Keratinocyte (primary cell): ENCODE measurements at regions not wholly inside any gene's neighbourhood (a gene's known extent, or its start where the extent isn't known, plus 50 kb on each side); places are given as distances from the start of the nearest gene placed in this dataset.
A peak's percentile ranks its signal among the peaks of the same experiment; 100 is the strongest.

Experiments used
- DNase-seq: peaks from one replicate; pipeline ENCODE4 v3.0.0-alpha.2; 2011; ENCODE audit warnings: low read depth, missing footprints, low spot score
- FAIRE-seq: peaks from 2 replicates; lab custom pipeline; 2011; peaks lifted over from hg19 to GRCh38; lab: Jason Lieb, UNC
- H2AFZ ChIP-seq: 2 replicates; pipeline ENCODE4 v1.6.0; 2012; ENCODE audit warnings: low read length, control low read depth, inconsistent platforms; ENCODE audit not compliant: control insufficient read depth
- H3K27ac ChIP-seq: 2 replicates; pipeline ENCODE4 v1.5.1; 2011; ENCODE audit warnings: low read length; ENCODE audit not compliant: control insufficient read depth, insufficient read depth
- H3K27me3 ChIP-seq: 3 replicates; pipeline ENCODE4 v1.6.0; 2011; ENCODE audit warnings: low read length; ENCODE audit not compliant: control insufficient read depth, insufficient read depth; ENCODE audit errors: extremely low read depth
- H3K36me3 ChIP-seq, 2 experiments: 2 replicates in 1 of 2; 3 replicates in 1 of 2; pipeline ENCODE4 v1.5.1; 2011; ENCODE audit warnings: low read length in 2 of 2, mild to moderate bottlenecking in 1 of 2; ENCODE audit not compliant: control insufficient read depth in 2 of 2, insufficient read depth in 2 of 2; ENCODE audit errors: extremely low read depth in 1 of 2
- H3K4me1 ChIP-seq: 3 replicates; pipeline ENCODE4 v1.5.1; 2011; ENCODE audit warnings: low read length; ENCODE audit not compliant: control insufficient read depth, insufficient read depth; ENCODE audit errors: extremely low read depth
- H3K4me2 ChIP-seq: 3 replicates; pipeline ENCODE4 v1.6.0; 2011; ENCODE audit warnings: low read depth, low read length; ENCODE audit not compliant: control insufficient read depth, insufficient read depth; ENCODE audit errors: extremely low read depth
- H3K4me3 ChIP-seq, 3 experiments: fragments of 200-600 bp in 1 of 3; sonication (generic) in 1 of 3; 2 replicates in 2 of 3; 3 replicates in 1 of 3; pipeline ENCODE4 v1.5.1; 2011 to 2016; ENCODE audit warnings: low read length in 3 of 3, mild to moderate bottlenecking in 3 of 3, control low read depth in 2 of 3, inconsistent platforms in 1 of 3, low read depth in 1 of 3, mixed read lengths in 1 of 3, mixed run types in 1 of 3, moderate library complexity in 1 of 3; ENCODE audit not compliant: control insufficient read depth in 2 of 3, insufficient read depth in 2 of 3; ENCODE audit errors: extremely low read depth in 1 of 3
- H3K79me2 ChIP-seq: 2 replicates; pipeline ENCODE4 v1.6.0; 2012; ENCODE audit warnings: low read length; ENCODE audit not compliant: control insufficient read depth, insufficient read depth
- H3K9ac ChIP-seq: 3 replicates; pipeline ENCODE4 v1.6.0; 2011; ENCODE audit warnings: low read length; ENCODE audit not compliant: control insufficient read depth, insufficient read depth; ENCODE audit errors: extremely low read depth
- H3K9me1 ChIP-seq: 3 replicates; pipeline ENCODE4 v1.6.0; 2011; ENCODE audit warnings: low read length; ENCODE audit not compliant: control insufficient read depth, insufficient read depth; ENCODE audit errors: extremely low read depth
- H3K9me3 ChIP-seq: 2 replicates; pipeline ENCODE4 v1.5.1; 2012; ENCODE audit warnings: low read depth, low read length; ENCODE audit not compliant: control insufficient read depth
- H4K20me1 ChIP-seq: 3 replicates; pipeline ENCODE4 v1.6.0; 2011; ENCODE audit warnings: low read length; ENCODE audit not compliant: control insufficient read depth, insufficient read depth; ENCODE audit errors: extremely low read depth
- EZH2 ChIP-seq: IDR thresholded peaks from one replicate; pipeline ENCODE4 v1.6.1; 2012; ENCODE audit warnings: inconsistent platforms, mild to moderate bottlenecking, low read length, moderate library complexity
- dilution Hi-C: fragments of 300-500 bp; cut with MboI; formaldehyde crosslinking; loops from one replicate; pipeline ENCODE4 v1.7.0; 2020; ENCODE audit warnings: low sequenced_read_pairs; ENCODE audit not compliant: extremely low pct_ligation_motif_present
- TF ChIP-seq, protein P1 (sequence below), 3 experiments: IDR thresholded peaks in 1 of 3; conservative IDR thresholded peaks in 1 of 3; optimal IDR thresholded peaks in 1 of 3; 2 replicates in 2 of 3; 3 replicates in 1 of 3; pipeline versions ENCODE3 to v1.5.1; 2011; ENCODE audit warnings: low read length in 3 of 3, mild to moderate bottlenecking in 3 of 3, moderate library complexity in 2 of 3, control low read depth in 1 of 3, inconsistent platforms in 1 of 3; ENCODE audit not compliant: insufficient read depth in 2 of 3; ENCODE audit errors: extremely low read depth in 1 of 3

DNA sequence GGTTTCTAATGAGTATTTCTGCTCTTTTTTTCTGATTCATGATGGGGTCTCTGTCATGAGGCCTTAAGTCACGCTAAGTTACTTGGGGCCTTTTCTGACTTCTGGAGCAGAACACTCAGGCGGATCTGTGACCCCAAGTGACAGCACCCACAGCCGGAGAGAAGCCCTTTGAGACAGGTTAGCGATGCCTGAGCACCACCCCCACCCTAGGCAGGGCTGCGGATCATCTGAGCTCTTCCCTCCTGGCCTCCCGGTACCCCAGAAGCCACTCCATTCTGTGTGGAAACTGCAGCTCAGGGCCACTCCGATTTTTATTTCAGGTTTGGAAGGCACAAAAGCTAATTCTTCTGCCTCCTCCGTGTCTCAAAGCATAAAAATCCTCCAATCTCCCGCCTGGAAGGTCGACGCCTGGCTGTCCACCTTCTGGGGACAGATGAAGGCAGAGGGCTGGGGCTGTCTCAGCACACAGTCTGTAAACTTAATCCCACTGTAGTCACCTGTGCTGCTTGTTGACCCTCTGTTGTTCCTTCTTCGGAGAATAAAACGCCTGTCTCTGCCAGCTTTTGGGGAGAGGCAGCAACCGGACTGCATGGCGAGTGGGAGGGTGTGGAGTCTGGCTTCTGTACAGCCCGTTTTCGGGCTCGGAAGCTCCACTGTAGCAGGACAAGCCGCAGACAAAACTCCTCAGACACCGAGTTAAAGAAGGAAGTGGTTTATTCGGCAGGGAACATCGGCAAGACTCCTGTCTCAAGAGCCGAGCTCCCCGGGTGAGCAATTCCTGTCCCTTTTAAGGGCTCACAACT is 88.8 kb downstream of the SPRY4 start:
- Histone ChIP-seq H2AFZ (no peak overlapping the region), H3K9ac (no peak overlapping the region), H3K4me2 (no peak overlapping the region), H3K9me1 (no peaks in the 10 kb centered on the region), H3K4me1 (peaks cover 16% of the 10 kb centered on the region), H3K79me2 (no peaks in the 10 kb centered on the region), H3K27me3 (no peaks in the 10 kb centered on the region), H3K36me3 (no peaks in the 10 kb centered on the region), H3K4me3 (no peak overlapping the region), H4K20me1 (no peaks in the 10 kb centered on the region), H3K9me3 (no peaks in the 10 kb centered on the region), H3K27ac (no peak overlapping the region)
- TF ChIP-seq, protein P1, sequence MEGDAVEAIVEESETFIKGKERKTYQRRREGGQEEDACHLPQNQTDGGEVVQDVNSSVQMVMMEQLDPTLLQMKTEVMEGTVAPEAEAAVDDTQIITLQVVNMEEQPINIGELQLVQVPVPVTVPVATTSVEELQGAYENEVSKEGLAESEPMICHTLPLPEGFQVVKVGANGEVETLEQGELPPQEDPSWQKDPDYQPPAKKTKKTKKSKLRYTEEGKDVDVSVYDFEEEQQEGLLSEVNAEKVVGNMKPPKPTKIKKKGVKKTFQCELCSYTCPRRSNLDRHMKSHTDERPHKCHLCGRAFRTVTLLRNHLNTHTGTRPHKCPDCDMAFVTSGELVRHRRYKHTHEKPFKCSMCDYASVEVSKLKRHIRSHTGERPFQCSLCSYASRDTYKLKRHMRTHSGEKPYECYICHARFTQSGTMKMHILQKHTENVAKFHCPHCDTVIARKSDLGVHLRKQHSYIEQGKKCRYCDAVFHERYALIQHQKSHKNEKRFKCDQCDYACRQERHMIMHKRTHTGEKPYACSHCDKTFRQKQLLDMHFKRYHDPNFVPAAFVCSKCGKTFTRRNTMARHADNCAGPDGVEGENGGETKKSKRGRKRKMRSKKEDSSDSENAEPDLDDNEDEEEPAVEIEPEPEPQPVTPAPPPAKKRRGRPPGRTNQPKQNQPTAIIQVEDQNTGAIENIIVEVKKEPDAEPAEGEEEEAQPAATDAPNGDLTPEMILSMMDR (optimal IDR thresholded peaks at IDR 0.05 in 1 of 3, IDR thresholded peaks at IDR 0.05 in 1 of 3, conservative IDR thresholded peaks at IDR 0.05 in 1 of 3; ENCODE audit: extremely low read depth in 1 of 3, insufficient read depth in 2 of 3, low read length in 3 of 3), result no peak
- TF ChIP-seq EZH2, result no peak
- DNase-seq (no peak), FAIRE-seq (no peak)
- dilution Hi-C loops, result no loop called here

DNA sequence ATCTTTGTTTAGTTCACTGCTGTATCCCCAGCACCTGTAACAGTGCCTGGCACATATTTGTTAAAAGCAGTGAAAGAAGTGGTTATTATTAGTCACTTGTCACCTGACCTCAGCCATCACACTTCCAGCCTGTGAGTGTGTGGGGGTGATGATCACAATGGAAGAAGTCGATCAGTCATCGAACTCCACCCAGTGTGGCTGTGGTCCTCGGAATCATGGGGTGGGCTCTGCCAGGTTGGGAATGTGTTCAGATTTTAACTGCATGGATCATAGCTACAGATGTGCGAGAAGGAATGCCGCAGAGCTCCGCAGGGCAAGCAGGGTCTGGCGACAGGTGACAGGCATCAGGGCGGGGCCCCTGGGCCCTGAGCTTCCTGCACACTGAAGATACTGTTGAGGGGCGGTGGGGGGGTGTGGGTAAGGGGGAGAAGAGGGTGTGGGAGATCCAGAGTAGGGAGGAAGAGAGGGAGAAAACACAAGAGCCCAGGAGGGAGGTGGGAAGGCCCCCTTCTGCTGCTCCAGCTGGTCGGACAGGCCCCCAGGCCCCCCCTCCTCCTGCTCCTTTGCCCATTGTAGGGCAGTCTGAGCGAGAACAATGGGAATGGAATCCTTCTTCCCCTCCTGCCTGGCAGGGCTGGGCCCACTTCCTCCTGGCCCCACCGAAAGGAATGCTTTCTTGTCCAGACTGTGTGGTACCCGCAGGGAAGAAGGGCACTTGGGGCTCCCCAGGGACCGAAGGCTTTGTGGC is 89.6 kb downstream of the SPRY4 start:
- Histone ChIP-seq H3K4me1 (peaks cover 16% of the 10 kb centered on the region), H3K79me2 (no peaks in the 10 kb centered on the region), H2AFZ (no peak overlapping the region), H3K36me3 (no peaks in the 10 kb centered on the region), H3K9me3 (no peaks in the 10 kb centered on the region), H3K4me2 (no peak overlapping the region), H3K27me3 (no peaks in the 10 kb centered on the region), H3K27ac (no peak overlapping the region), H3K9me1 (no peaks in the 10 kb centered on the region), H3K4me3 (no peak overlapping the region), H4K20me1 (no peaks in the 10 kb centered on the region), H3K9ac (no peak overlapping the region)
- no peak for TF ChIP-seq EZH2
- TF ChIP-seq, protein P1 (optimal IDR thresholded peaks at IDR 0.05 in 1 of 3, IDR thresholded peaks at IDR 0.05 in 1 of 3, conservative IDR thresholded peaks at IDR 0.05 in 1 of 3; ENCODE audit: extremely low read depth in 1 of 3, insufficient read depth in 2 of 3, low read length in 3 of 3), result no peak
- dilution Hi-C loops, result no loop called here
- FAIRE-seq (peak; percentile 5), DNase-seq (no peak)
